ACHN (cell line): ENCODE measurements at regions not wholly inside any gene's neighbourhood (a gene's known extent, or its start where the extent isn't known, plus 50 kb on each side); places are given as distances from the start of the nearest gene placed in this dataset.
A peak's percentile ranks its signal among the peaks of the same experiment; 100 is the strongest.
"Not testable (repeated sequence)": the region's sequence is repeated elsewhere in the genome, so short reads cannot be mapped to it uniquely, and the experiment has no call there.

Experiments used
- DNase-seq: peaks from one replicate; pipeline ENCODE4 v3.0.0-alpha.2; 2015
- in situ Hi-C: cut with HindIII; loops from 2 replicates; pipeline ENCODE4 v1.10.0; 2017; ENCODE audit warnings: low sequenced_read_pairs, low pct_ligation_motif_present, low pct_unique_long_range_greater_than_20kb

GRCh38 chr3:153259956-153260355 is 97.9 kb downstream of the RAP2B start:
- DNase-seq: no peak
- in situ Hi-C loops: no loop called here

- DNase-seq: no peak
- in situ Hi-C loops: no loop called here
Observed at GRCh38 chr3:153260681-153261080, 98.7 kb downstream of the RAP2B start.

DNA sequence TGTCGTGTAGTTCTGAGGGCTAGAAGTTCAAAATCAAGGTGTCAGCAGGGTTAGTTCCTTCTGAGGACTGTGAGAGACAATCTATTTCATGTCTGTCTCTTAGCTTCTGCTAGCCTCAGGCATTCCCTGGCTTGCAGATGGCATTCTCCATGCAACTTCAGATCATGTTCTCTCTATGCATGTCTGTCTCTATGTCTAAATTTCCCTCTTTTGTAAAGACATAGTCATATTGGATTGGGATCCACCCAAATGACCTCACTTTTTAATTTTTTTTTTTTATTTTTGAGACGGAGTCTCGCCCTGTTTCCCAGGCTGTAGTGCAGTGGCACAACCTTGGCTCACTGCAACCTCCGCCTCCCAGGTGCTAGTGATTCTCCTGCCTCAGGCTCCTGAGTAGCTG is 104.6 kb downstream of the RAP2B start:
- in situ Hi-C loops: no loop called here
- DNase-seq: no peak

- DNase-seq: no peak
Observed at GRCh38 chr3:153268564-153269279, 106.7 kb downstream of the RAP2B start.

DNA sequence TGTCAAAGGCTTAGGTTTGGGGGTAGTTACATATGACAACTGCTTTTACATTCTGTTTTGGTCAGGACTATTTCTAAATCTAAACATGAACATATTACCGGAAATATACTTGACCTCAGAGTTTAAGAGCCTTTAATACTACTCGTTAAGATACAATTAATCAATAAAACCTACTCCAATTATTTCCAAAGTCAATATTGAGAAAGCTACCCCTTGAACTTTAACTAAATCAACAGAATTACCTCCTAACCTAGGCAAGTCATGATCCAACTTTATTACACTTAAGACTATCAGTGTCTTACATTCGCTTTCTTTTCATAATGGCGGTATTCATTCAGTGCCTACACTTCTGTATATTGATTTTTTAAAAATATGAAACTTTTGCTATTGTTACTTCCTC is 107.7 kb downstream of the RAP2B start:
- DNase-seq: no peak
- in situ Hi-C loops: no loop called here

More at GRCh38 chr3:153268564-153269279, 106.7 kb downstream of the RAP2B start:
- in situ Hi-C loops: no loop called here

GRCh38 chr3:153273217-153273616 is 111.2 kb downstream of the RAP2B start:
- in situ Hi-C loops: no loop called here
- no peak for DNase-seq

- no peak for DNase-seq
- in situ Hi-C loops: no loop called here
Observed at GRCh38 chr3:153273767-153274435, 111.9 kb downstream of the RAP2B start.

DNA sequence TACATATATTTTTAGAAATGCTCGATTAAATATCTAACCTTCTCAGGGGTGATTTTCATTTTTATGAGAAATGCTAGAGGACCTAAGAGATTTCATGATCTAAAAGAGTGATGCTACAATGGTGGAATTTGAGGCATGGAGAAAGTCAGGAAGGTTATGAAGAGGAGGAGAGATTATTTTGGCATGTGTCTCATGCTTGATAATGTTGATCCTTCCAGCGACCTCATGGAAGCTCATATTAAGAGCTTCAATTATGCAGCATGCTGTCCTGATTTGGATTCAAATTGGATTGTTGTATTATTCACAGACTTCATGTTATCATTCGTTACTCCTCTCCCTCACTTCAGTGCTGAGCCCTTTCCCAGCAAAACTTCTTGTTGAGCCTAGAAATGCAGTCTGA is 112.5 kb downstream of the RAP2B start:
- in situ Hi-C loops: no loop called here

DNA sequence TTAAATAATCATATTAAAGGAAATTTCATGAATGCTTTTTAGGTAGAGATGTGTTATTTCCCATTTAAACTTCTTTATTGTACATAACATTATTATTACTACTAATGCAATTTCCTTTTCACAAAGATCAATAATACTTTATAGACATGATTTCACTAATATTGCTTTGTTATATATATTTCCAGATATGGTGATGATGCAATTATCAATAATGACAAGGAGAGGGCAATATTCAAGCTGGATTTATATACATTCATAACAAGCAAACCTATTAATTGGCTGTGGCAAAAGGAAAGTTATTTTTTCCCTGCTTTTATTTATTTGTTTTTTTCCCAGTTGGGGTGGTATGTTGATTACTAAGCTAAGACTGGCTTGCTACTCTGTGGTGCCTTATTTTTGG is 113.5 kb downstream of the RAP2B start:
- in situ Hi-C loops: no loop called here
- DNase-seq: no peak

More for the DNA sequence above, 112.5 kb downstream of the RAP2B start:
- no peak for DNase-seq

- DNase-seq: no peak
- in situ Hi-C loops: no loop called here
Observed at GRCh38 chr3:153277029-153277428, 115.0 kb downstream of the RAP2B start.

- DNase-seq, in situ Hi-C loops: not testable (repeated sequence)
Observed at GRCh38 chr3:153281236-153281997, 119.4 kb downstream of the RAP2B start.

- in situ Hi-C loops: no loop called here
- DNase-seq: no peak
Observed at GRCh38 chr3:153282355-153282754, 120.3 kb downstream of the RAP2B start.

DNA sequence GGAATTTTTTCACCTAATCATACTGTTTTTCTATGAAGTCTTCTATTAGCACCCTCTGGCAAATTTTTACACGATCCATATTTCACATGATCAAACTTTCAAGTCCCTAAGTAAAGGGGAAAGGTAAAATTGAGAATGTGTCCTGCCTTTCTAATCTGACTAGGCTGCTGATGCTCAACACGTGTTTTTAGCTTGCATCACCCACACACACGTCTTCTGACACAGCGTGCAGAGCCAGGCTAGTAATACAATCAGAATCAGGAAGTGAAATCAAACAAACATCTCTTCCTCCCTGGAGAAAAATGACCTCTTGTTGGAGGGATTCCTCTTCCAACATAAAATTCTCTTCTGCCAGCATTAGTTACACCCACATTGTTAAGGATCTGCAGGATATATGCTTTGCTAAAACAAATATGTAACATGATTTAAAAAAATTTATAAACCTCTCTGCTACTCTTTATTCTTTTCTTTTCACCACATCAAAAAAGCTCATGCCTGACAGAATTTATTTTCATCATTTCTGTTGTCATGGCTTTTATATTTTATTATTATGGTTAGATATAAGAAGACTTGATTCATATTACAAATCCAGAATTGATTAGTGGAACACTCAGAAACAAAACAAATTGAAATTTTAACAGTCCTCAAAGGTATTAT is 122.4 kb downstream of the RAP2B start:
- peak; percentile 39 for DNase-seq
- in situ Hi-C loops: no loop called here

GRCh38 chr3:153285194-153285641 is 123.2 kb downstream of the RAP2B start:
- DNase-seq: no peak
- in situ Hi-C loops: no loop called here

DNA sequence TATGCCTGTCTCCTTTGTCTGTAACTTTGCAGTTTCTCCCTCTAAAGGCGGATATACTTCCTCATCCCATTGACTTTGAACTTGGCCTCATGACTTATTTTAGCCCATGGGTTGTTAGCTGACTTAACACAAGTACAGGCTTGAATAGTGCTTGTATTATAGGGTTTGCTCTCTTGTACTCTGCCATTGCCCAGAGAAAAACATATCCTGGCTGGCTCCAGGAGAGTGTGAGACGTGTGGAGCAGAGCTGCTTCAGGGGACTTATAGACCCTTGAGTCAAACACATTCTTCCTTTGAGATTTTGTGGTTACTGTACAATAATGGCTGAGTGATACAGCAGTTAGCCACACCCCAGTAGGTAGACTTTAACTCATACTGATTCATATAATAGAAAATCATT is 124.0 kb downstream of the RAP2B start:
- DNase-seq: no peak
- in situ Hi-C loops: no loop called here

GRCh38 chr3:153287017-153287416 is 125.0 kb downstream of the RAP2B start:
- in situ Hi-C loops: no loop called here

GRCh38 chr3:153289334-153289808 is 127.3 kb downstream of the RAP2B start:
- in situ Hi-C loops: no loop called here
- DNase-seq: peak; percentile 4

More at GRCh38 chr3:153287017-153287416, 125.0 kb downstream of the RAP2B start:
- no peak for DNase-seq

- DNase-seq: peak; percentile 14
- in situ Hi-C loops: no loop called here
Observed at GRCh38 chr3:153290268-153291015, 128.4 kb downstream of the RAP2B start.
